HG03175 (cell line): ENCODE measurements at regions not wholly inside any gene's neighbourhood (a gene's known extent, or its start where the extent isn't known, plus 50 kb on each side); places are given as distances from the start of the nearest gene placed in this dataset.

Experiments
- ATAC-seq: cut with Tn5 transposase; IDR thresholded peaks from one replicate; pipeline ENCODE4 v1.9.1; 2021; ENCODE audit warnings: mild to moderate bottlenecking, moderate library complexity; ENCODE audit not compliant: unreplicated experiment

DNA sequence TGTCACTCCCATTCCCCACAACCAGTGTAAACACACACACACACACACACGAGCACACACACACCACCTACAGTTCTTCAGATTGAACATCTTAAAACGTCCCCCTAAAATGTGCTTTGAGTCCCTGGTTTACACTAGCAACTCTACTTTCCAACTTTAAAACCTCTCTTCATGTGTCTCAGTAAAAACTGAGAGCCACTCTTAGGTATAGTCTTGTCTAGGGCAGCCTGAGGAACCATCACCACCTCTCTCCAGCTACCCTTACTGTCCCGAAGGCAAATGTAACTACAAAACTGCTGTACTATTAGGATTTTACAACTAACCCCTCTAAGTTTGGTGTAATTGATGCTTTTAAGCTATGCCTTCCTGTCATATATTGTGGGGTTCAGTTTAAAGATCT, 1501.6 kb upstream of the MIR17HG start:
- ATAC-seq, result no peak

- ATAC-seq, result no peak
Measured at GRCh38 chr13:89846926-89847585, 1500.4 kb upstream of the MIR17HG start.

DNA sequence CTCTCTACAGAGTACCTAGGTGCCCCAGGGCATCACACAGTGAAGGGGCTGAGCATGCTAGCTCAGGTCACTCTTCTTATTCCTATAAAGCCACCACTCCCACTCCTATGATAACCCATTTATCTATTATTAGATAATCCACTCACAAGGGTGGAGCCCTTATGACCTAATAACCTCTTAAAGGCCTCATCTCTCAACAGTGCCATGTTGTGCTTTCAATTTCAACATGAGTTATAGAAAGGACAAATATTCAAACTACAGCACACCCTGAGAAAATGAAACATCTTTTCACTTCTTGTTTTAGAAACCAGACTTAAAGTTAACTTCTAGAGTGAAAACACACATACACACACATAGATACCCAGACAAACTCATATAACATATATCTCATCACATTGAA, 1494.9 kb upstream of the MIR17HG start:
- no peak for ATAC-seq

DNA sequence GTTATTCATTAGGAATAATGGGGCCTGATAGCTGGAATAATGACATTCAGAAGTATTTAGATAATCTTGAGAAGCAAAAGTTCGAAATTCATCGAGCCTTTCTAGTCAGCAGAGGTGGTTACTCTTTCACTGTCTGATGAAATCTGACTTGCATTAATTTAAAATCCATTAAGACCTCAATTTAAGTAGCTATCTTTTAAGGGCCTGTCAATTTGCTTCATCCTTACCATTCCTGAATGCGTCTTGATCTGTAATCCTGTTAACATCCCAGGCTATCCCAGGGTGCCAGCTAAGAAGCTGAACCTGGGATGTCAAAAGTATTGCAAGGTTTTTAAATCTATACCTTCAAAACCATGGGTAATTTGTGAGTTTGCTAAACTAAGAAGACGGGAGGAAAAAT, 1491.0 kb upstream of the MIR17HG start:
- ATAC-seq, result no peak

- no peak for ATAC-seq
Measured at GRCh38 chr13:89857502-89857901, 1490.0 kb upstream of the MIR17HG start.

- no peak for ATAC-seq
Measured at GRCh38 chr13:89862011-89862690, 1485.3 kb upstream of the MIR17HG start.

GRCh38 chr13:89862691-89863036, 1484.8 kb upstream of the MIR17HG start:
- no peak for ATAC-seq

- no peak for ATAC-seq
Measured at GRCh38 chr13:89865164-89866064, 1482.1 kb upstream of the MIR17HG start.

- no peak for ATAC-seq
Measured at GRCh38 chr13:89869312-89869711, 1478.2 kb upstream of the MIR17HG start.

GRCh38 chr13:89878904-89879303, 1468.6 kb upstream of the MIR17HG start:
- no peak for ATAC-seq

GRCh38 chr13:89880201-89880600, 1467.3 kb upstream of the MIR17HG start:
- ATAC-seq, result no peak

DNA sequence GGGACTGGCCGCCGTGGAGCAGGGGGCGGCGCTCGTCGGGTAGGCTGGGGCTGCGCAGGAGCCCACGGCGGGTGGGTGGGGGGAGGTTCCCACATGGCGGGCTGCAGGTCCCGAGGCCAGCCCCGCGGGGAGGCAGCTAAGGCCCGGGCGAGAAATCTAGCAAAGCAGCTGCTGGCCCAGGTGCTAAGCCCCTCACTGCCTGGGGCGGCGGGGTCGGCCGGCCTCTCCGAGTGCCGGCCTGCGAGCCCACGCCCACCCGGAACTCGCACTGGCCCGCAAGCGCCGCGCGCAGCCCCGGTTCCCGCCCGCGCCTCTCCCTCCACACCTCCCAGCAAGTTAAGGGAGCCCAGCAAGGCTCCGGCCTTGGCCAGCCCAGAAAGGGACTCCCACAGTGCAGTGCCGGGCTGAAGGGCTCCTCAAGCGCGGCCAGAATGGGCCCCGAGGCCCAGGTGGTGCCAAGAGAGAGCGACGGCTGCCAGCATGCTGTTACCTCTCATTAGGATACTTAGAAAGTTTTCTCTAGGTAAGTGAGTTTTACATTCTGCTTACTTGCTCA, 1463.5 kb upstream of the MIR17HG start:
- ATAC-seq, result no peak

DNA sequence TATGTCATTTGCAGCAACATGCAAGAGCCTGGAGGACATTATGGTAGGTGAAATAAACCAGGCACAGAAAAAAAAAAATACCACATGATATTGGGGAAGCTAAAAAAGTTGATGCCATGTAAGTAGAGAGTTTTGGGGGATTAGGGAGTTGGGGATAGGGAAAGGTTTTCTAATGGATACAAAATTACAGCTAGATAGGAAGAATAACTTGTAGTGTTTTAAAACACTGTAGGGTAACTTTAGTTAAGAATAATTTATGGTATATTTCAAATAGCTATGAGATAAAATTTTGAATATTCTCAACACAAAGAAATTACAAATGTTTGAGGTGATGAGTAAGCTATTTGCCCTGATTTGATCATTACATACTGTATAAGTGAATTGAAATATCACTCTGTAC, 1456.7 kb upstream of the MIR17HG start:
- no peak for ATAC-seq

- ATAC-seq, result no peak
Measured at GRCh38 chr13:89891416-89891815, 1456.1 kb upstream of the MIR17HG start.

DNA sequence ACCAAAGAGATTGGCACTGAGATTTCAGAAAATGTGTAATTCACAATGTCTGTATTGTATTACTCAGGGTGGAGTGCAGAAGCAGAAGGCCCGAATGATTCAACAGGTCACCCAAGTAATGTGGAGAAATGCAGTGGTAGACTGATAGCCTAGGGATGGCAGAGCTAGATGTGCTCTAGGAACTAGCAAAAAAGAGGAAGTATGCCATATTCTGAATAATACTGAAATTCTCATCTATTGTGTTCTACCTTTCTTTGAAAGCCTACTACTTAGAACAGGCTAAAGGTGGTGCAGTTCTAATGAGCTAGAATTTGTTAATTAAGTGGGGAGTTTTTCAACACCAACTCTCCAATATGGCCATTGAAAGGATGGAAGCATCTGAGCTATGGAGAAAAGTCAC, 1449.8 kb upstream of the MIR17HG start:
- no peak for ATAC-seq

DNA sequence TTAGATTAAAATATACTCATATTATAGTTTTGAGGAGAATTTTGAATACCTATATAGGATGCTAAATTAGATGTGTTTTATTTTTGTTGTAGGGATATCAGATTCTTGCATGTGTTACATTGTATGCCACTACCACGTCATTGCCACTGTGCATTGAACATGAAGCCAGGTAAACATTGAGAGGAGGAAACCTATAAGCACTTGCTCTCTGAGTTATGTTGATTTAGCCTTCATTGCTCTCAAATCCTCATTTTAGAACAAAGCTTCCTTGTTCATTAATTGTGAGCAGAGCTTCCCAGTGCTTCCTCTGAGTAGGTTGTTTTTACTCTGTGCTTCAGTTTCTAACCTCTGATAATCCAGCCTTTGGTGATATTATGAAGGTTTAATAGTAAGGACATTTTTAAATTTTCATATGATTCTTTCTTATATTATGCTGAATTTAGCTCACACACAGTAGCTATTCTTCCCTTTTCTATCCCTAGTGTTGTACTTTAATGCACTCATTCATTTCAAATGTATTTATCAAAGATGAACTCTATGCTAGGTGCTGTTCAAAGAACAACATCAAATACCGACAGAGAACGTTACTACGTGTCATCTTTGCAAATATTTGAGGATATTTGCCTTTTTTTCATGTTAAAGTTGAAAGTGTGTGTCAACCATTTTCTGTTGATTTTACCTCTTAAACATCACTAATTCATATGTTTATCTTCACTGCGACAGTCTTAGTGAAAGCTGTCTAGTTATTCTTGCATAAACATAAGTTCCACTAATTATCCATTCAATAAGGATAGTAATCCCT, 1448.0 kb upstream of the MIR17HG start:
- ATAC-seq, result no peak

- ATAC-seq, result no peak
Measured at GRCh38 chr13:89900104-89900765, 1447.3 kb upstream of the MIR17HG start.

- ATAC-seq, result no peak
Measured at GRCh38 chr13:89902223-89902622, 1445.3 kb upstream of the MIR17HG start.

DNA sequence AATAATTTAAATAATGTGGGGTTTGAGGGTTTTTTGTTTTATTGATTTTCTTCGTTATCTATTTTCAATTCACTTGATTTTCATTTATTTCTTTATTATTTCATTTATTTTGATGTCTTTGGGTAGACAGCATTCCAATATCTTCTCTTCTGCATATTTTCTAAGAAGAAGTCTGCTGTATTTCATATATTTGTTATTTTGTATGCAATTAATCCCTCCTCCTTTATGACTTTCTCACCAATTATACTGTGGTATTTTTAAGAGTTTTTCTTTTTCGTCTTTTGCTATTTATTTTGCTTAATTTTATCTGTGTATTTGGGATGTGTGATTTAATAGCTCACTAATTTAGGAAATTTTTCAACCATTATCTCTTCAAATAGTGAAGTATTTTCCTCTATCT, 1444.4 kb upstream of the MIR17HG start:
- ATAC-seq, result no peak

- no peak for ATAC-seq
Measured at GRCh38 chr13:89910166-89910565, 1437.3 kb upstream of the MIR17HG start.
